ENCODE measurements at regions not wholly inside any gene's neighbourhood (a gene's known extent, or its start where the extent isn't known, plus 50 kb on each side); places are given as distances from the start of the nearest gene placed in this dataset.

DNA sequence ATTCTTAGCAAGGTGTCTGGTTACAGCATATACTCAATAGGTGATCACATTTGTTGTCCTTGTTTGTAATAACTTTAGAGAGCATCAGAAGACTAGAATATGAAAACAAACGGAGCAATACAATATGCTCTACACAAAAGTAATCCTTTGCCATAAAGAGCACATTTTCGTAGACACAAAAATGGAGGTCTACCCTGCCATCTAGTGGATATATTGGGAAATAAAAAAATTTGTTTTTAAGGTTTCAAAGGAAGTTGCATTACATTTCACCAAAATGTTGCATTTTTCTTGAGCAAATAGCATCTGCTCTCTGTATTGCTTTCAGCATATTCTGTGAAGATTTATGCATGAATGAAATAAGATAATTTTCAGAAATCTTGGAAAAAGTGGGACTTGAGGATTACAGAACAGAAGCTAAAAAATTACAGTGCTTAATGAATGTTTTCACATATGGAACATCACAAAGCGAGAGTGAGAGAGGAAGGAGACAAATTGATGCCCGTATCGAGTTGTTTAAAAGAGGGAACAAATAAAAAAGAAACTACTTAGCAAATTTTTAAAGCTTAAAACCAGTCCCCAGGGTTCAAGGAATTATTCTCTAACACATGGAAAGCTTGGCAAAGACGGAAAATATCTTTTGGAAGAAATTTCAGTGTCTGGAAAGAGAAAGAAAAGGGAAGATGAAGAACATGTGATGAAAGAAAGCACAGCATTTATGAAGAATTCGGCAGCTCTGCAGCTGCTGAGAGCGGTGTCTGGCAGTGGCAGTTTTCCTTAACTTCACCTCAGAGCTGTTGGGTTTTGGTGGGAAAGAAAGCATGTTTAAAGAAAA lies 390.1 kb downstream of the ANKRD50 start:
- no peak for DNase-seq (ENCODE audit: low read depth)

- no peak for DNase-seq (ENCODE audit: low read depth)
Measured at GRCh38 chr4:124325690-124326089, 386.8 kb downstream of the ANKRD50 start.

GRCh38 chr4:124329134-124329533 lies 383.4 kb downstream of the ANKRD50 start:
- no peak for DNase-seq (ENCODE audit: low read depth)

DNA sequence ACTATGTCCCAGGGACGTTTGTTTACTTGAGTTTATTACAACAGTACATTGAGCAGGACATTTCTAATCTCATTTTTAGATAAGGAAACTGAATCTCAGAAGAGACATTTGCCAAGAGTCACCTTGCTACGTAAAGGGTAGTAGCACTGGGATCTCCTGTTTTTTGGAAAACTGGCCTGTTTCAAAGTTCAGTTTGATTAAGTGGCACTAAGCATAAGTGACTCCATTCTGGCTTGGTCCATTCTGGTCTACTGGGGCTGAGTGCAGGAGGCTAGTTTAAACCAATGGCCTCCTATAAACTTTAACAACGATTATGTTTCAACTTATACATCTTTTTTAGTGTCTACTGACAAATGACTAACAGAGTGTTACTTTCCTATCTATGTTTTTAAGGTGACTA lies 382.5 kb downstream of the ANKRD50 start:
- no peak for DNase-seq (ENCODE audit: low read depth)

GRCh38 chr4:124331781-124332180 lies 380.8 kb downstream of the ANKRD50 start:
- DNase-seq (ENCODE audit: low read depth): no peak

DNA sequence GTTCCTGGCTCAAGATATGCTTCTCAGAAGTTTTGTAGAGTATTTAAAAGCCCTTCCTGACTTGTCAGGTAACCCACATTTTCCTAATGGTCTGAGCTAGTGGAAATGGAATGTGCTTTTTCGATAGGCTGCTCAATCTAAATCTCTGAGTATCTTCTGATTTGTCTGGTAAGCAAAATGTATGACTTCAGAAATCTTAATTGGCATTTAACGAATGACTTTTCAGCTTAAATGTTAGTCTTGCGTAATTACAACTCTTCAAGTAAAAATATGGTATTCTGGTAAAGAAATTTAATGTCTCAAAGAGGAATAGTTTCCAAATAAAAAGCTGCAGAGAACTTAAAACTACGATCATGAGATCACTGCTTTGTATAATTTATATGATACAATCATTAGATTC lies 379.1 kb downstream of the ANKRD50 start:
- no peak for DNase-seq (ENCODE audit: low read depth)

DNA sequence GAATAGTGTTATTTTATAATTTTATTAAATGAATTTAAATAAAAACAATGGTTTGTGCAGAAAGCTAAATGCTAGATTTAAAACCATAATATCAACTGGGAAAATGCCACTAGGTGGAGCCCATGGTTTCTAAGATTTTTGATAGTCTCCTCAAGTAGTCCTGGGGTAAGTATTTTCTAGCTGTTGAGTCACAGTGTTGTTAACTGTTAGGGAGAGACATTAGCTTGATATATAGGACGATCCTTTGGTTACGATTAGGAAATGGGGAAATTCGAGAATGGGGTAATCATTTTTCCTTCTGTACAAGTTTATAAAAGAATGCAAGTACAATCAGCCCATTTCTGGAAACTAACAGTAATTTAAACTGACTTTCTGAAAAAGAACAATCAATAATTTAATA lies 378.4 kb downstream of the ANKRD50 start:
- no peak for DNase-seq (ENCODE audit: low read depth)

- DNase-seq (ENCODE audit: low read depth): no peak
Measured at GRCh38 chr4:124337874-124338273, 374.7 kb downstream of the ANKRD50 start.

DNA sequence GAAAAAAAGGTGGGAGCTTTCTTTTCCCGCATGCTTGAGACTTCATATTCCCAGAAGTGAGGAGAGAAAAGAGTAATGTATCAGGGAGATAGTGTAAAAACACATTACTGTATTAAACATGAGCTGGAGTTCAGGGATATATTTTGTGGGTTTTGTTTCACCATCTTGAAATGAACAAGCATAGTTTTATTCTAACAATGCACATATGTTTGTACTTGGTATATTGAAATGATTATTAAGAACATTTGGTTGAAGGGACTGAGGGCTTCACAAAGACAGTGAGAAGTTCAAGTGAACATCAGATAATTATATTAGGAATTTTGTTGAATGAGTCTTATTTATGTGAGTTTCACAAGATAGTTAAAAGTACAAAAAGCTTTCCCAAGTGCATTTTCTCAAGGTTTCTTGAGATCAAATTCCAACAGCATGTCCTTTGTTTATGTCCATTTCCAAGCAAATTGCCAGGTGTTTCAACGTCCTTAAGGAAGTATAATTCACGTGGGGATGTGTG lies 368.8 kb downstream of the ANKRD50 start:
- no peak for DNase-seq (ENCODE audit: low read depth)

DNA sequence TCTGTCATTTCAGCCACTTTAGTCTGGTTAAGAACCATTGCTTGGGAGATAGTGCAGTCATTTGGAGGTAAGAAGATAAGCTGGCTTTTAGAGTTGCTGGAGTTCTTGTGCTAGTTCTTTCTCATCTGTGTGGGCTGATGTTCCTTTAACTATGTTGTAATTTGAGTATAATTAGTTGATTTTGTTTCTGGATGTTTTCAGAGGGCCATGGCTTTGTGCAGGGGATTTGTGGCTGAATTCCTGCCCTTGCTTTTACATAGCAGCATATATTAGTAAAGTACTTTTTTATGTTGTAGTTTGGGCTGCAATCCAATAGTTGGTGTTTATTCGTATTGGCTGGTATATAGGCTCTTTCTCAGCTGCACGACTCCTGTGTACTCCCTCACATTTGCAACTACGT lies 339.6 kb downstream of the ANKRD50 start:
- no peak for DNase-seq (ENCODE audit: low read depth)

DNA sequence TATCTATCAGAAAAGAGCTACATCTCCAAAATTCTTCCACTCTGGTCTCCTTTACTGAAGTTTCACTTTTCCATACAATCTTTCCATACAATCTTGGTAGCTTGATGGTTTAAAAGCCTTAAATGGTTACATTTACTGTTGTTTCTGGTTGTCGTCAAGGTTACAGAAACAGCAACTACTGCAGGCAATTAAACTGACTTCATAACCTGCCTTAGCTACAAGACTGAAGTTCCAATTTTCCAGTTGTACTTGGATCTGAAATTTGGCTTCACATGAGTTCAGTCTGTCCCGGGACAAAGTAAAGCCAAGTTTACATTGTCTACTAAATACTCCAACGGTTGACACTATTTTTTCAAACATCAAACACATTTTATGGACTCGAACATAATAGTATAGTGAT lies 326.4 kb downstream of the ANKRD50 start:
- no peak for DNase-seq (ENCODE audit: low read depth)

GRCh38 chr4:124386648-124387047 lies 325.9 kb downstream of the ANKRD50 start:
- no peak for DNase-seq (ENCODE audit: low read depth)

GRCh38 chr4:124389591-124389990 lies 322.9 kb downstream of the ANKRD50 start:
- no peak for DNase-seq (ENCODE audit: low read depth)

DNA sequence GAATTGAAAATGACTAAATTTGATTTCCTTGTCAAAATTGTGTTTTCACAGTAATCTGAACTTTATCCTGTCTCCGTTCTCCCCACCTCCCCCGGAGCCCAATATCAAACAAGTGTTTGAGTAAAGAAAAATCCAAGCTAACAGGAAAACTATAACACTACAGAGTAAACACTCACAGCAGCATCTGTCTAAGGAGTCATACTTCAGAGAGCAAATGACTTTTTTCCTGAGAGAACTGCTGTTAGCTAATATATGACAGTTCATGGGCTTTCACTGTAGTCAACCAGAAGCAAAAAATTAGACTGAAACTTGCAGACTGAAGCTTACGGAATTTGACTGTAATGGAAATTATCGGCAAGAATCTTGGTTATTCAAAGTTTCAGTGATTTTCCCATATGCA lies 321.7 kb downstream of the ANKRD50 start:
- DNase-seq (ENCODE audit: low read depth): no peak

DNA sequence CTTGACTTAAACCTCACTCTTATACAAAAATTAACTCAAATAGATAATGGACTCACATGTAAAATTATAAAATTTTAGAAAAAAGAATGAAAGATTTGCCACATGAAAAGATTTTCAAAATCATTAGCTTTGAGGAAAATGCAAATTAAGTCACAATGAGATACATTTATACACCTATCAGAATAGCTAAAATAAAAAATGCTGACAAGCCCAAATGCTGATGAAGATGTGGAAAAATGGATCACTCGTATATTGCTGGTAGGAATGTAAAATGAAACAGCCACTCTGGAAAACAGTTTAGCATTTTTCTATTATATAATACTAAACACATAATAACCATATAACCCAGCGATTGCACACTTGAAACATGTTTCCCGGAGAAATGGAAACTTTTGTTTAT lies 316.2 kb downstream of the ANKRD50 start:
- no peak for DNase-seq (ENCODE audit: low read depth)

DNA sequence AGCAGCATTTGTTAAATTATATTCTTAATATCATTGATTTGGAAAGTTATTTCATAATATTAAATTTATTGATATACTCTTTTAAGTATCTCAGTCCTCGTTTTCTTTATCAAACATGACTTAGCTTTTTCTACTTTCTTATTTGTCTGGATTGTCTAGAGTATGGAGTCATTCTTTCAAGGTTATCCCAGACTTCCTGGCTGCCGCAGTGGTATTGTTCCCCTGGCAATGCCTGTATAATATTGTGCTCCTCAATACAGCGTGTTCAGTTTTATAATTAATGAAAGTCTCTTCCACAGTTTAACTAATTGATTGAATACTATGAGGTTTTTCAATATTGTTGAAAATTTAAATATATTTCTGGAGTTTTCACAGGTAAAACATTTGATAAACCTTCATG lies 310.9 kb downstream of the ANKRD50 start:
- no peak for DNase-seq (ENCODE audit: low read depth)

DNA sequence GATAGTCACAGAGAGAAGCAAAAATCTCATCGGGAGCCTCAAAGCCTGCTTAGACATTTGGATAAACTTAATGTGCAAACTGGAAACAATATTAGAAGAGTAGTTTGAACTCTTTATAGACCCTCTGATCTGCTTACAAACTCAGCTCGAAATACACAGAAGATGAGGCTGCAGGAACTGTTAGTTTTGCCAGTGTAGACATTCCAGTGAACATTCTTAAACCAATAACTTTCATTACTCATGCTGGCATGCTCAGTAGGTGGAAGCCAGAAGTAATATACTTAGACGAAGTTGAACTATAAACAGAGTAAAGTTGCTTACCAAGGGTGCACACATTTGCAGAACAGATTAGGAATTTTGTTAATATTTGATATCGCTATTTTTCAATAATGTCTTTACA lies 303.5 kb downstream of the ANKRD50 start:
- no peak for DNase-seq (ENCODE audit: low read depth)

DNA sequence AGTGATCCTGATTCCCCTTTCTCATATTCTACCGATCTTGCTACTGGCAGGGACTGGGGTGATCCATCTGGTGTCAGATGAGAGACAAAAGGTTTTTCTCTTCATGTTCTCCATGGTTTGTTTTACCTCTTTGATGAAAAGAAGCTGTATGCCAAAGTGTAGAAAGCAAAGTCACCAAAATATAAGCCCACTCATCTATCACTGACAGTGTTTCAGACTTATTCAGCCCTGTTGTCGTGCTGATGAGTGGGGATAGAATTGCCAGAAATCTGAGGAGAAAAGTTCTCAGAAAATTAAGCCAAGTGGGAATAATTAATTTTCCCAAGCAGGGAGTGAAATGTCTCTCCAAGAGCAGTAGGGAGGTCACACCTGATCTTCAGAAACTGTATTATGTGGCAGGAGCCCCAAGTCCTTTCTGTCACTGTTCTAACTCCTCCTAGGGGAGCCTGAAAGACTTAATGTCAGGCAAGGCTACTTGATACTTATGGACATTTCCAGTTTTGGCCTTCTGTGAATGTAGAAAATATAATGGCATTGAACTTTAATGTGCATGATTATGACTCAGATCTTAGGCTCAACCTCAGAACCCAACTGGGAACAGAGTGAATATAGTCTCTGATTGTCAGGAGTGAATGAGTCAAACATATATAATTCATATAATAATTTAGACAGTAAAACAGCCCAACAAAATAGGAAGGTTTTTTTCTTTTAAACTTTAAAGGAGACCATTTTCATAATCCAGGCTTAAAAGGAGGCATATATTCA lies 298.1 kb downstream of the ANKRD50 start:
- DNase-seq (ENCODE audit: low read depth): no peak

- DNase-seq (ENCODE audit: low read depth): no peak
Measured at GRCh38 chr4:124415146-124415545, 297.4 kb downstream of the ANKRD50 start.

DNA sequence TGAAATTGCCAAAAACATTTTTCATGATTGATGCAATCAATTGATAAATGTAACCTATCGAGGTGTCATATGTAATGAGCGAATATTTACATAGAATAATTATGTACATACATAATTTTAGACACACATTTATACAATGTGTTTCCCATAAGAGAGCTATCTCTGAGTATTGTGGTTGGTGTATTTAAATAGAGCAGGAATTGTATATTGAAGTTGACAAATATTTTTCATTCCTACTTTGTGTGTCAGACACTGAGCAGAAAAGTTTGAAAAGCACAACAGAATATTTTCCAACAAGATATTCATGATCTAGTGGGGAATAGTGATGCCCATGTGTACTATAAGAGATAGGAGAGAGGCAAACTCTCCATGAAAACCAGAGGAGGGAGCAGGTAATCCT lies 295.2 kb downstream of the ANKRD50 start:
- DNase-seq (ENCODE audit: low read depth): no peak

DNA sequence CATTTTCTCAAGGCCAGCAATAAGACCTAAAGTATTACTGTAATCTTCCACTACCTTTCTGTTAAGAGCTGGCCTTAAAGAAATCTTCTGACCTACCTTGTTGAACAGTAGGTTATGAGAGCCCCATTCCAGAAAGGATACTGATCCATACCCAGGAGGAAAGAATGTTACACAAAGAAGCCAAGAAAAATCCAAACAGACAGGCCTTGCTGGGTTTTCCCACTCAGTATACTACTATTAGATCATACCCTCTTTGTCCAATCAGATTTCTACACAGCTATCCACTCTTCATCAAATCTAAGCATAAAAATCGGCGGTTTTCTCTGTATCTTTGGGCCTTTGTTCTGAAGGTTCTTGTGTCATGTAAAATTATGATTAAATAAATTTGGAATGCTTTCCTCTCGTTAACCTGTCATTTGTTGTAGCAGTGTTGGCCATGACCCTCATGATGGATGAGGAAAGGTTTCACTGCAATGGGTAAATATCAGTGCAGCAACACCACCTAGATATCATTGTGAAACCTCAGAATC lies 292.3 kb downstream of the ANKRD50 start:
- DNase-seq (ENCODE audit: low read depth): no peak

DNA sequence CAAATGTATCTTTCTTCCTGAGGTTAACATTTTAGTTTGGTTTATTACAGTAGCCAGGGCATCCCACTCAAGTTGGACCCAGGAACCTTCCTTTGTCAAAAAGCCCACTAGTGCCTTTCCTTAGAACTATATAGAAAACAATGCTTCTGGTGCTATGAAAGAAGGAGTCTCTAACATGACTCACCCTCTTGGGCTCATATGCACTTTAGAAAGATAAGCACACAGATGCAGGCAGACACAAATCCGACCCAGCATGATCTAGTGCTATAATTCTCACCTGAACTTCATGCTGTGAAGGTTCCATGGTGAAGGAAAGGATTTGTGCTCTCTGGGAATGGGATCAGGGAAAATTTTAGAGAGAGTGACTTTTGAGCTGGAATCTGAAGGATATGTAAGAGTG lies 289.4 kb downstream of the ANKRD50 start:
- no peak for DNase-seq (ENCODE audit: low read depth)

GRCh38 chr4:124426279-124426678 lies 286.3 kb downstream of the ANKRD50 start:
- DNase-seq (ENCODE audit: low read depth): no peak

All from activated T-cell treated with anti-CD3 and anti-CD28 coated beads for 1 hour (primary cell).